Karpas-422 (cell line): ENCODE measurements at regions not wholly inside any gene's neighbourhood (a gene's known extent, or its start where the extent isn't known, plus 50 kb on each side); places are given as distances from the start of the nearest gene placed in this dataset. TPM values are rescaled to one million over a fixed set of nuclear protein-coding genes. Genes with fewer than 3 reads are reported as not detected.
"Not testable (repeated sequence)": the region's sequence is repeated elsewhere in the genome, so short reads cannot be mapped to it uniquely, and the experiment has no call there.

Experiments
- DNase-seq: peaks from one replicate; pipeline ENCODE4 v3.0.0-alpha.2; 2015
- H2AFZ ChIP-seq: fragments of 200-600 bp; sonication (generic); 2 replicates; pipeline ENCODE4 v1.6.1; 2014; ENCODE audit warnings: antibody characterized with exemption, low read length, mixed read lengths
- H3K27ac ChIP-seq: fragments of 200-600 bp; sonication (generic); 2 replicates; pipeline ENCODE4 v1.5.1; 2014; ENCODE audit warnings: mild to moderate bottlenecking, low read length, moderate library complexity
- H3K27me3 ChIP-seq: fragments of 200-600 bp; sonication (generic); 2 replicates; pipeline ENCODE4 v1.6.1; 2014; ENCODE audit warnings: low read length, mixed read lengths
- H3K36me3 ChIP-seq: fragments of 200-600 bp; sonication (generic); 2 replicates; pipeline ENCODE4 v1.6.1; 2014; ENCODE audit warnings: low read length, mixed read lengths; ENCODE audit not compliant: insufficient read depth
- H3K4me1 ChIP-seq: fragments of 200-600 bp; sonication (generic); 2 replicates; pipeline ENCODE4 v1.6.1; 2014; ENCODE audit warnings: mild to moderate bottlenecking, low read length, mixed read lengths
- H3K4me2 ChIP-seq: fragments of 200-600 bp; sonication (generic); 2 replicates; pipeline ENCODE4 v1.6.1; 2014; ENCODE audit warnings: low read length, low read depth, mild to moderate bottlenecking; ENCODE audit not compliant: poor library complexity, severe bottlenecking
- H3K4me3 ChIP-seq: fragments of 200-600 bp; sonication (generic); 2 replicates; pipeline ENCODE4 v1.5.1; 2014; ENCODE audit warnings: mild to moderate bottlenecking, antibody characterized with exemption, low read length, mixed read lengths
- H3K79me2 ChIP-seq: fragments of 200-600 bp; sonication (generic); 2 replicates; pipeline ENCODE4 v1.6.1; 2014; ENCODE audit warnings: mild to moderate bottlenecking, low read length, mixed read lengths
- H3K9ac ChIP-seq: fragments of 200-600 bp; sonication (generic); 2 replicates; pipeline ENCODE4 v1.6.0; 2014; ENCODE audit warnings: low read length
- H3K9me2 ChIP-seq: fragments of 200-600 bp; sonication (generic), shearing (Covaris generic); replicated peaks from 2 replicates; pipeline ENCODE4 v1.6.0; 2014; ENCODE audit warnings: mild to moderate bottlenecking, low read length, moderate library complexity; ENCODE audit not compliant: insufficient read depth
- H3K9me3 ChIP-seq: fragments of 300-700, 200-600 bp; sonication (generic); 2 replicates; pipeline ENCODE4 v1.6.1; 2014; ENCODE audit warnings: low read length, mixed read lengths
- H4K20me1 ChIP-seq: fragments of 200-600 bp; sonication (generic); 2 replicates; pipeline ENCODE4 v1.6.1; 2014; ENCODE audit warnings: mild to moderate bottlenecking, antibody characterized with exemption, low read length, low read depth; ENCODE audit not compliant: insufficient read depth
- small RNA-seq: library from RNA; depleted of rRNA; stranded (forward); fragments of <200 nt; gene quantifications from one replicate; pipeline ENCODE3, GENCODE V24; 2014

- Histone ChIP-seq H3K4me2 (no peak overlapping the region), H3K36me3 (no peaks in the 10 kb centered on the region), H3K79me2 (no peaks in the 10 kb centered on the region), H3K9ac (no peak overlapping the region), H3K9me2 (no peaks in the 10 kb centered on the region), H3K4me1 (no peaks in the 10 kb centered on the region), H3K4me3 (no peak overlapping the region), H2AFZ (no peak overlapping the region), H3K9me3 (no peaks in the 10 kb centered on the region), H3K27ac (no peak overlapping the region), H3K27me3 (no peaks in the 10 kb centered on the region), H4K20me1 (no peaks in the 10 kb centered on the region)
- DNase-seq: no peak
Observed at GRCh38 chr9:63728287-63728686, 1556.7 kb downstream of the FOXD4L5 start.

DNA sequence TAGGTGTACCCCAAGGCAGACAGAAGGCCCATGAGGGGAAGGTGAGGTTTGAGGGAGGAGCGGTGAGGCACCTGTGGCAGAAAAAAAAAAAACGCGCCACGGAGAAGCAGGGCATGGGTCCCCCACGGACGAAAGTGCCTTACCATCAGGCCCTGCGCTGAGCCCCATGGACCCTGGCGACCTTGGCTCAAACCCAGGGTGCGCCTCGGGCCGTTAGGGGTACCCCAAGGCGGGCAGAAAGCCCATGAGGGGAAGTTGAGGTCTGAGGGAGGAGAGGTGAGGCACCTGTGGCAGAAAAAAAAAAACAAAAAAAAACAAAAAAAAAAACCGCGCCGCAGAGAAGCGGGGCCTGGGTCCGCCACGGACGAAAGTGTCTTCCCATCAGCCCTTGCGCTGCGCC lies 1576.7 kb downstream of the FOXD4L5 start:
- H4K20me1 ChIP-seq, H3K79me2 ChIP-seq, H3K27ac ChIP-seq, H3K4me2 ChIP-seq, DNase-seq, H3K36me3 ChIP-seq, H3K9me3 ChIP-seq, H3K9me2 ChIP-seq, H3K9ac ChIP-seq, H2AFZ ChIP-seq, H3K27me3 ChIP-seq, H3K4me3 ChIP-seq, H3K4me1 ChIP-seq: not testable (repeated sequence)

DNA sequence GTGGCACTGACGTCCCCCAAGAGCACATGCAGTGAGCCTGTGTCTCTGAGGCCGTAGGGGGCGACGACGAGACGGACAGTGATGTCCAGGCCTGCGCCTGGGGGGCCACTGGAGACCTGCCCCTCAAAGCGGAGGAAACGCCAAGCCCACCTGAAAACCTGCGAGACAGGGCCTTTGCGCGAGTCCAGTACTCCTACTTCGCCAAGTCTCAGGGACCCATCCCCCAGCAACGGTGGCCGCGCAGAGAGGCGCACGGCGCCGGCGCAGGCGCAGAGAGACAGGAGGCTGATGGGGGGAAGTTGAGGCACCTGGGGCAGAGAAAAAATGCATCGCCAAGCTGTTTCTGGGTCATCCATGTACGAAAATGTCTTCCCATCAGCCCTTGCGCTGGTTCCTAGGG lies 1580.6 kb downstream of the FOXD4L5 start:
- H3K27ac ChIP-seq, H3K4me3 ChIP-seq, H3K27me3 ChIP-seq, H3K9ac ChIP-seq, H3K9me3 ChIP-seq, H3K36me3 ChIP-seq, H3K79me2 ChIP-seq, H4K20me1 ChIP-seq, H3K9me2 ChIP-seq, DNase-seq, H3K4me1 ChIP-seq, H3K4me2 ChIP-seq, H2AFZ ChIP-seq: not testable (repeated sequence)

DNA sequence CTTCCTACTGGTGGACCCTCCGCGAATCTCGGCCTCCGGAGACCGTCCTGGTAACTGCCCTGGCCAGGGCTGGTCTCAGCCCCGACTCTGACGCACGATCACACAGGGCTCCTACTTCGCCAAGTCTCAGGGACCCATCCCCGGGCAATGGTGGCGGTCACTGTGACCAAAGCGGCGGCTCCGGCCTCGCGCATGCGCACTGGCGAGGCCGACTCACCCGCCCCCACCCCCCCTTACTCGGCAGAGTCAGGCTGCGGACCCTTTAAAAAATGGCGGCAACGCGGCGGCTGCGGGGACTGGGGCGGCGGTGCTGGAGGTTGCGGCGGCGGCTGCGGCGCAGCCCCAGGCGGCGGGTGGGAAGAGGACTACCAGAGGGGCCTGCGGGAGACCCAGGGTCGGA lies 1581.3 kb downstream of the FOXD4L5 start:
- DNase-seq, H3K27me3 ChIP-seq: not testable (repeated sequence)

GRCh38 chr9:63703138-63703665 lies 1581.8 kb downstream of the FOXD4L5 start:
- not testable (repeated sequence) for H3K79me2 ChIP-seq, H2AFZ ChIP-seq, H3K9ac ChIP-seq, H3K4me2 ChIP-seq, DNase-seq, H4K20me1 ChIP-seq, H3K27ac ChIP-seq, H3K4me1 ChIP-seq, H3K9me3 ChIP-seq, H3K27me3 ChIP-seq, H3K4me3 ChIP-seq, H3K36me3 ChIP-seq, H3K9me2 ChIP-seq

More for the DNA sequence above, 1581.3 kb downstream of the FOXD4L5 start:
- not testable (repeated sequence) for H3K4me2 ChIP-seq, H2AFZ ChIP-seq, H3K9me3 ChIP-seq, H3K9me2 ChIP-seq, H3K4me3 ChIP-seq, H3K4me1 ChIP-seq, H3K36me3 ChIP-seq, H3K27ac ChIP-seq, H3K79me2 ChIP-seq, H3K9ac ChIP-seq, H4K20me1 ChIP-seq

Small RNA genes lying in the stretch of these regions (small RNA-seq; reads per million reads assigned to genes)
- gene MIR4477B: not detected
- gene PTGER4P3: not detected
- gene RNA5SP284: not detected
